ENCODE measurements at regions not wholly inside any gene's neighbourhood (a gene's known extent, or its start where the extent isn't known, plus 50 kb on each side); places are given as distances from the start of the nearest gene placed in this dataset.
"Not testable (repeated sequence)": the region's sequence is repeated elsewhere in the genome, so short reads cannot be mapped to it uniquely, and the experiment has no call there.

DNA sequence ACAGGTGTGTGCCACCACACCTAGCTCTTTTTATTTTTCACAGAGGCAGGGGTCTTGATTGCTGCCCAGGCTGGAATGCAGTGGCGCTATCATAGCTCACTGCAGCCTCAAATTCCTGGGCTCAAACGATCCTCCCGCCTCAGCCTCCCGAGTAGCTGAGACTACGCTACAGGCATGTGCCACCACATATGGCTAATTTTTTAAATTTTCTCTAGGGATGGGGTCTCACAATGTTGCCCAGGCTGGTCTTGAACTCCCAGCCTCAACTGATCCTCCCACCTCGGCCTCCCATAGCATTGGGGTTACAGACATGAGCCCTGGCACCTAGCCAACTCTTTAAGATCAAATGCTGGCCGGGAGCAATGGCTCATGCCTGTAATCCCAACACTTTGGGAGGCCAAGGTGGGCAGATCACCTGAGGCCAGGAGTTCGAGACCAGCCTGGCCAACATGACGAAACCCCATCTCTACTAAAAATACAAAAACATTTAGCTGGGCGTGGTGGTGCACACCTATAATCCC, 50.6 kb upstream of the MYL10 start:
- not testable (repeated sequence) for H4K8ac ChIP-seq (ENCODE audit: low read depth, low read length); H3K79me1 ChIP-seq (ENCODE audit: low read length); H3K23ac ChIP-seq (ENCODE audit: low read length); H2AK5ac ChIP-seq (ENCODE audit: low read length); H3K4me3 ChIP-seq (ENCODE audit: low read length); H2BK15ac ChIP-seq (replicated peaks; ENCODE audit: low read depth); H3K27me3 ChIP-seq (ENCODE audit: insufficient read depth, low read length, poor library complexity); H2BK120ac ChIP-seq (ENCODE audit: low read depth, low read length); H3K36me3 ChIP-seq (ENCODE audit: control insufficient read depth, insufficient read depth, low read length); H3K27ac ChIP-seq (ENCODE audit: low read depth, low read length); H3K9ac ChIP-seq (ENCODE audit: low read length); H3K56ac ChIP-seq (ENCODE audit: low read length); H3K79me2 ChIP-seq (ENCODE audit: control insufficient read depth, insufficient read depth, low read length); DNase-seq; H2BK5ac ChIP-seq (ENCODE audit: low read length); H4K5ac ChIP-seq (ENCODE audit: low read length); H3K4me1 ChIP-seq (ENCODE audit: control insufficient read depth, low read depth, low read length); H3K18ac ChIP-seq (ENCODE audit: low read length); H3K4me2 ChIP-seq (ENCODE audit: low read length)
- WGBS (ENCODE audit: extremely low coverage, insufficient coverage, low lambda C conversion rate) = no CpG with 5 or more reads among the region's 10 CpGs
- peak overlapping the region; percentile 39 for H3K4ac ChIP-seq (ENCODE audit: low read depth, low read length)

GRCh38 chr7:101680406-101681145, 51.5 kb upstream of the MYL10 start:
- no CpG with 5 or more reads among the region's 22 CpGs for WGBS (ENCODE audit: extremely low coverage, insufficient coverage, low lambda C conversion rate)
- Histone ChIP-seq H3K27ac (ENCODE audit: low read depth, low read length) (no peak overlapping the region), H3K4me1 (ENCODE audit: control insufficient read depth, low read depth, low read length) (peaks cover 2% of the 10 kb centered on the region), H3K4me2 (ENCODE audit: low read length) (no peak overlapping the region), H3K36me3 (ENCODE audit: control insufficient read depth, insufficient read depth, low read length) (no peaks in the 10 kb centered on the region), H3K9ac (ENCODE audit: low read length) (no peak overlapping the region), H3K4me3 (ENCODE audit: low read length) (no peak overlapping the region), H3K23ac (ENCODE audit: low read length) (no peak overlapping the region), H2AK5ac (ENCODE audit: low read length) (no peak overlapping the region), H3K79me1 (ENCODE audit: low read length) (no peaks in the 10 kb centered on the region), H2BK15ac (replicated peaks; ENCODE audit: low read depth) (no peak overlapping the region), H3K79me2 (ENCODE audit: control insufficient read depth, insufficient read depth, low read length) (no peaks in the 10 kb centered on the region), H2BK120ac (ENCODE audit: low read depth, low read length) (no peak overlapping the region), H3K4ac (ENCODE audit: low read depth, low read length) (no peak overlapping the region), H4K5ac (ENCODE audit: low read length) (no peak overlapping the region), H3K27me3 (ENCODE audit: insufficient read depth, low read length, poor library complexity) (no peaks in the 10 kb centered on the region), H4K8ac (ENCODE audit: low read depth, low read length) (no peak overlapping the region), H2BK5ac (ENCODE audit: low read length) (no peak overlapping the region), H3K18ac (ENCODE audit: low read length) (no peak overlapping the region), H3K56ac (ENCODE audit: low read length) (no peak overlapping the region)
- DNase-seq = no peak

- no CpG with 5 or more reads among the region's 14 CpGs for WGBS (ENCODE audit: extremely low coverage, insufficient coverage, low lambda C conversion rate)
- DNase-seq = peak; percentile 47
- Histone ChIP-seq H2BK120ac (ENCODE audit: low read depth, low read length) (no peak overlapping the region), H3K4me1 (ENCODE audit: control insufficient read depth, low read depth, low read length) (peaks cover 2% of the 10 kb centered on the region), H3K36me3 (ENCODE audit: control insufficient read depth, insufficient read depth, low read length) (no peaks in the 10 kb centered on the region), H3K4me2 (ENCODE audit: low read length) (no peak overlapping the region), H4K5ac (ENCODE audit: low read length) (no peak overlapping the region), H2BK5ac (ENCODE audit: low read length) (no peak overlapping the region), H3K27me3 (ENCODE audit: insufficient read depth, low read length, poor library complexity) (no peaks in the 10 kb centered on the region), H3K56ac (ENCODE audit: low read length) (peak overlapping the region; percentile 25), H3K4ac (ENCODE audit: low read depth, low read length) (no peak overlapping the region), H3K4me3 (ENCODE audit: low read length) (no peak overlapping the region), H2BK15ac (replicated peaks; ENCODE audit: low read depth) (no peak overlapping the region), H2AK5ac (ENCODE audit: low read length) (no peak overlapping the region), H3K18ac (ENCODE audit: low read length) (no peak overlapping the region), H3K9ac (ENCODE audit: low read length) (no peak overlapping the region), H3K79me2 (ENCODE audit: control insufficient read depth, insufficient read depth, low read length) (no peaks in the 10 kb centered on the region), H4K8ac (ENCODE audit: low read depth, low read length) (no peak overlapping the region), H3K23ac (ENCODE audit: low read length) (no peak overlapping the region), H3K27ac (ENCODE audit: low read depth, low read length) (no peak overlapping the region), H3K79me1 (ENCODE audit: low read length) (no peaks in the 10 kb centered on the region)
Measured at GRCh38 chr7:101681170-101682007, 52.3 kb upstream of the MYL10 start.

- Histone ChIP-seq H3K18ac (ENCODE audit: low read length) (no peak overlapping the region), H2BK120ac (ENCODE audit: low read depth, low read length) (no peak overlapping the region), H3K79me2 (ENCODE audit: control insufficient read depth, insufficient read depth, low read length) (no peaks in the 10 kb centered on the region), H3K79me1 (ENCODE audit: low read length) (no peaks in the 10 kb centered on the region), H3K27ac (ENCODE audit: low read depth, low read length) (no peak overlapping the region), H2AK5ac (ENCODE audit: low read length) (no peak overlapping the region), H3K9ac (ENCODE audit: low read length) (no peak overlapping the region), H3K56ac (ENCODE audit: low read length) (no peak overlapping the region), H2BK5ac (ENCODE audit: low read length) (no peak overlapping the region), H4K8ac (ENCODE audit: low read depth, low read length) (no peak overlapping the region), H3K4me1 (ENCODE audit: control insufficient read depth, low read depth, low read length) (peaks cover 2% of the 10 kb centered on the region), H3K27me3 (ENCODE audit: insufficient read depth, low read length, poor library complexity) (no peaks in the 10 kb centered on the region), H3K4ac (ENCODE audit: low read depth, low read length) (no peak overlapping the region), H3K4me3 (ENCODE audit: low read length) (no peak overlapping the region), H3K36me3 (ENCODE audit: control insufficient read depth, insufficient read depth, low read length) (no peaks in the 10 kb centered on the region), H3K23ac (ENCODE audit: low read length) (no peak overlapping the region), H4K5ac (ENCODE audit: low read length) (no peak overlapping the region), H3K4me2 (ENCODE audit: low read length) (no peak overlapping the region), H2BK15ac (replicated peaks; ENCODE audit: low read depth) (no peak overlapping the region)
- DNase-seq = no peak
- WGBS (ENCODE audit: extremely low coverage, insufficient coverage, low lambda C conversion rate) = no CpG with 5 or more reads among the region's 5 CpGs
Measured at GRCh38 chr7:101684983-101685330, 55.9 kb upstream of the MYL10 start.

DNA sequence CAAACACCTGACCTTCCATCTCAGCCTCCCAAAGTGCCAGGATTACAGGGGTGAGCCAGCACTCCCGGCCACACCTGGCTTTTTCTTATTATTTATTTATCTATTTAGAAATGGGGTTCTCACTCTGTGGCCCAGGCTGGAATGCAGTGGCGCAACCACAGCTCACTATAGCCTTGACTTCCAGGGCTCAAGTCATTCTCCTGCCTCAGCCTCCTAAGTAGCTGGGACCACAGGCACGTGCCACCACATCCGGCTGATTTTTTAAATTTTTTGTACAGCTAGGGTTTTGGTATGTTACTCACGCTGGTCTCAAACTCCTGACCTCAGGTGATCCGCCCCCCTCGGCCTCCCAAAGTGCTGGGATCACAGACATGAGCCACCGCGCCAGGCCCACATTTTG, 56.9 kb upstream of the MYL10 start:
- Histone ChIP-seq H3K79me1 (ENCODE audit: low read length) (no peaks in the 10 kb centered on the region), H3K56ac (ENCODE audit: low read length) (no peak overlapping the region), H3K4me1 (ENCODE audit: control insufficient read depth, low read depth, low read length) (peaks cover 2% of the 10 kb centered on the region), H3K79me2 (ENCODE audit: control insufficient read depth, insufficient read depth, low read length) (no peaks in the 10 kb centered on the region), H3K18ac (ENCODE audit: low read length) (no peak overlapping the region), H3K36me3 (ENCODE audit: control insufficient read depth, insufficient read depth, low read length) (no peaks in the 10 kb centered on the region), H2AK5ac (ENCODE audit: low read length) (no peak overlapping the region), H3K27ac (ENCODE audit: low read depth, low read length) (no peak overlapping the region), H2BK5ac (ENCODE audit: low read length) (no peak overlapping the region), H2BK15ac (replicated peaks; ENCODE audit: low read depth) (no peak overlapping the region), H3K4me2 (ENCODE audit: low read length) (no peak overlapping the region), H4K8ac (ENCODE audit: low read depth, low read length) (no peak overlapping the region), H2BK120ac (ENCODE audit: low read depth, low read length) (no peak overlapping the region), H3K27me3 (ENCODE audit: insufficient read depth, low read length, poor library complexity) (no peaks in the 10 kb centered on the region), H4K5ac (ENCODE audit: low read length) (no peak overlapping the region), H3K23ac (ENCODE audit: low read length) (no peak overlapping the region), H3K4me3 (ENCODE audit: low read length) (no peak overlapping the region), H3K4ac (ENCODE audit: low read depth, low read length) (no peak overlapping the region), H3K9ac (ENCODE audit: low read length) (no peak overlapping the region)
- no CpG with 5 or more reads among the region's 9 CpGs for WGBS (ENCODE audit: extremely low coverage, insufficient coverage, low lambda C conversion rate)
- DNase-seq = no peak

All from mesendoderm (in vitro differentiated cells).